B cell (primary cell): ENCODE measurements at regions not wholly inside any gene's neighbourhood (a gene's known extent, or its start where the extent isn't known, plus 50 kb on each side); places are given as distances from the start of the nearest gene placed in this dataset.

Experiments used
- ATAC-seq: fragments of 200-7000 bp; cut with Tn5 transposase; one replicate; pipeline ENCODE4 v1.10.0; 2021; ENCODE audit warnings: low read depth, mild to moderate bottlenecking, moderate number of reproducible peaks, moderate library complexity
- CTCF ChIA-PET: fragments of 350-600 bp; sonication (Branson Sonifier 250); formaldehyde crosslinking; loops from one replicate; lab custom pipeline; 2021; ENCODE audit warnings: antibody characterized with exemption, inconsistent platforms; lab: Charles Lee
- POLR2A ChIA-PET: fragments of 350-600 bp; sonication (Branson Sonifier 250); formaldehyde crosslinking; loops from one replicate; lab custom pipeline; 2021; ENCODE audit warnings: antibody characterized with exemption; lab: Charles Lee
- DNase-seq: peaks from one replicate; pipeline ENCODE4 v3.0.0; 2013
- H2AFZ ChIP-seq: 2 replicates; pipeline ENCODE4 v1.6.1; 2012; ENCODE audit warnings: mild to moderate bottlenecking, low read depth, low read length; ENCODE audit not compliant: insufficient read depth, poor library complexity, severe bottlenecking
- H3K27ac ChIP-seq, 2 donors: 1 replicate in 1 of 2; 2 replicates in 1 of 2; pipeline ENCODE4 v1.5.1; 2012 to 2013; ENCODE audit warnings: low read length in 2 of 2, mild to moderate bottlenecking in 2 of 2, moderate library complexity in 1 of 2
- H3K27me3 ChIP-seq, 4 experiments: fragments of 200-600 bp in 1 of 4; sonication (generic) in 1 of 4; replicated peaks in 1 of 4; 1 replicate in 2 of 4; 2 replicates in 2 of 4; pipeline versions ENCODE4 v1.6.1 to v1.7.0; 2013 to 2016; ENCODE audit warnings: low read length in 3 of 4, mild to moderate bottlenecking in 2 of 4, mixed read lengths in 1 of 4, moderate library complexity in 1 of 4; ENCODE audit not compliant: insufficient read depth in 4 of 4, control insufficient read depth in 3 of 4; ENCODE audit errors: control extremely low read depth in 1 of 4
- H3K36me3 ChIP-seq, 2 experiments: replicated peaks in 1 of 2; 1 replicate in 1 of 2; 2 replicates in 1 of 2; pipeline versions ENCODE4 v1.6.1 to v1.7.1; 2013; ENCODE audit warnings: low read length in 1 of 2; ENCODE audit not compliant: insufficient read depth in 2 of 2, control insufficient read depth in 1 of 2; ENCODE audit errors: control extremely low read depth in 1 of 2, extremely low read depth in 1 of 2
- H3K4me1 ChIP-seq, 2 donors: fragments of 200-600 bp in 1 of 2; sonication (generic) in 1 of 2; 1 replicate in 1 of 2; 2 replicates in 1 of 2; pipeline versions ENCODE4 v1.5.1 to v1.6.1; 2013 to 2017; ENCODE audit warnings: low read length in 2 of 2; ENCODE audit not compliant: control insufficient read depth in 2 of 2, insufficient read depth in 2 of 2
- H3K4me2 ChIP-seq: replicated peaks from 2 replicates; pipeline ENCODE3; 2012; ENCODE audit warnings: mild to moderate bottlenecking, low read depth, low read length; ENCODE audit not compliant: poor library complexity, severe bottlenecking
- H3K4me3 ChIP-seq, 5 experiments: fragments of 200-600 bp in 1 of 5; sonication (generic) in 1 of 5; 1 replicate in 3 of 5; 2 replicates in 2 of 5; pipeline versions ENCODE4 v1.5.1 to v1.7.0; 2011 to 2016; ENCODE audit warnings: low read length in 4 of 5, mild to moderate bottlenecking in 4 of 5, low read depth in 2 of 5, control low read depth in 1 of 5, moderate library complexity in 1 of 5; ENCODE audit not compliant: insufficient read depth in 1 of 5; ENCODE audit errors: control extremely low read depth in 1 of 5, extremely low read depth in 1 of 5
- H3K79me2 ChIP-seq: fragments of 200-600 bp; sonication (generic); one replicate; pipeline ENCODE4 v1.6.0; 2016; ENCODE audit warnings: low read length; ENCODE audit not compliant: control insufficient read depth, insufficient read depth
- H3K9ac ChIP-seq: fragments of 200-600 bp; sonication (generic); 2 replicates; pipeline ENCODE4 v1.6.1; 2017; ENCODE audit warnings: mild to moderate bottlenecking, low read length, moderate library complexity
- H3K9me3 ChIP-seq, 3 donors: one replicate each; pipeline versions ENCODE4 v1.6.1 to v1.7.1; 2013; ENCODE audit warnings: low read length in 2 of 3; ENCODE audit not compliant: control insufficient read depth in 2 of 3, insufficient read depth in 1 of 3; ENCODE audit errors: control extremely low read depth in 1 of 3
- H4K20me1 ChIP-seq: 2 replicates; pipeline ENCODE4 v1.6.0; 2012; ENCODE audit warnings: mild to moderate bottlenecking, low read length; ENCODE audit not compliant: insufficient read depth, control insufficient read depth, poor library complexity, severe bottlenecking
- H3K27ac Mint-ChIP-seq: one replicate; pipeline ENCODE4 v1.8.0; 2021; ENCODE audit warnings: mixed read lengths
- H3K27me3 Mint-ChIP-seq: one replicate; pipeline ENCODE4 v1.8.0; 2021; ENCODE audit warnings: mixed read lengths
- H3K4me1 Mint-ChIP-seq: one replicate; pipeline ENCODE4 v1.8.0; 2021; ENCODE audit warnings: mixed read lengths
- H3K4me3 Mint-ChIP-seq: one replicate; pipeline ENCODE4 v1.8.0; 2021; ENCODE audit warnings: mixed read lengths
- H3K9me3 Mint-ChIP-seq: one replicate; pipeline ENCODE4 v1.8.0; 2022; ENCODE audit warnings: mixed read lengths; ENCODE audit not compliant: insufficient read depth
- CTCF ChIP-seq: fragments of 200-600 bp; IDR thresholded peaks from one replicate; pipeline ENCODE4 v1.8.0; 2022; ENCODE audit warnings: antibody characterized with exemption, mild to moderate bottlenecking
- EZH2 ChIP-seq: IDR thresholded peaks from 2 replicates; pipeline ENCODE4 v1.6.1; 2012; ENCODE audit warnings: borderline replicate concordance, low read depth, mild to moderate bottlenecking, moderate library complexity, low read length; ENCODE audit not compliant: insufficient read depth, poor library complexity, severe bottlenecking
- WGBS: methylation state at CpG from one replicate; pipeline ENCODE4 v1.1.5; 2013; ENCODE audit warnings: missing lambda C conversion rate; ENCODE audit not compliant: insufficient coverage; 5-methylcytosine and 5-hydroxymethylcytosine counted together
- intact Hi-C: fragments of 100-400 bp; cut with micrococcal nuclease; formaldehyde crosslinking; loops from one replicate; pipeline ENCODE4 v1.10.0; 2022

- no peaks in the 10 kb centered on the region for H3K4me1 ChIP-seq
- DNase-seq, result no peak
- no peaks in the 10 kb centered on the region for H3K27me3 ChIP-seq
- H3K4me3 ChIP-seq, result no peak overlapping the region
- intact Hi-C loops, result no loop called here
- Mint-ChIP-seq H3K4me3 (no peak overlapping the region), H3K4me1 (no peaks in the 10 kb centered on the region), H3K27ac (no peak overlapping the region), H3K27me3 (no peaks in the 10 kb centered on the region), H3K9me3 (no peaks in the 10 kb centered on the region)
- TF ChIP-seq EZH2 (no peak), CTCF (no peak)
- H3K36me3 ChIP-seq, result no peaks in the 10 kb centered on the region
- no peak for ATAC-seq
- H2AFZ ChIP-seq, result no peak overlapping the region
- no peaks in the 10 kb centered on the region for H3K9me3 ChIP-seq
- no peaks in the 10 kb centered on the region for H4K20me1 ChIP-seq
- ChIA-PET POLR2A (no interaction called here), CTCF (no interaction called here)
- no peaks in the 10 kb centered on the region for H3K79me2 ChIP-seq
- H3K9ac ChIP-seq, result no peak overlapping the region
- WGBS, result no CpG with 5 or more reads among the region's 1 CpG
- no peak overlapping the region for H3K27ac ChIP-seq
- H3K4me2 ChIP-seq, result no peak overlapping the region
Measured at GRCh38 chr4:17120761-17121160, 222.3 kb upstream of the LDB2 start.

- Histone ChIP-seq H3K4me2 (no peak overlapping the region), H3K9me3 (no peaks in the 10 kb centered on the region), H3K4me1 (no peaks in the 10 kb centered on the region), H2AFZ (no peak overlapping the region), H3K4me3 (no peak overlapping the region), H3K79me2 (no peaks in the 10 kb centered on the region), H3K27ac (no peak overlapping the region), H3K27me3 (no peaks in the 10 kb centered on the region), H4K20me1 (no peaks in the 10 kb centered on the region), H3K36me3 (no peaks in the 10 kb centered on the region), H3K9ac (no peak overlapping the region)
- TF ChIP-seq EZH2, result no peak
- TF ChIP-seq CTCF, result no peak
- intact Hi-C loops, result no loop called here
- Mint-ChIP-seq H3K4me1 (no peaks in the 10 kb centered on the region), H3K27ac (no peak overlapping the region), H3K9me3 (no peaks in the 10 kb centered on the region), H3K4me3 (no peak overlapping the region), H3K27me3 (no peaks in the 10 kb centered on the region)
- WGBS, result 100% methylated on average over 1 of the region's 4 CpGs
- DNase-seq, result no peak
- no peak for ATAC-seq
- POLR2A ChIA-PET, result no interaction called here
- CTCF ChIA-PET, result no interaction called here
Measured at GRCh38 chr4:17117746-17118145, 219.3 kb upstream of the LDB2 start.
